ENCODE measurements at regions not wholly inside any gene's neighbourhood (a gene's known extent, or its start where the extent isn't known, plus 50 kb on each side); places are given as distances from the start of the nearest gene placed in this dataset.

- no peak for TF ChIP-seq POLR2A (IDR thresholded peaks at IDR 0.05; ENCODE audit: low read depth)
- TF ChIP-seq POLR2AphosphoS5 (IDR thresholded peaks at IDR 0.05) = no peak
- no peak for TF ChIP-seq CTCF (IDR thresholded peaks at IDR 0.05)
- no peak for TF ChIP-seq EP300 (IDR thresholded peaks at IDR 0.05)
These were observed 124.2 kb upstream of the FSHR start for GRCh38 chr2:49278561-49278960.

Data from esophagus muscularis mucosa (tissue), 4 donors.